Activated naive CD8-positive, alpha-beta T cell treated with anti-CD3 and anti-CD28 coated beads, Interleukin-2, amount 50 U/mL, for 24 hours (primary cell): ENCODE measurements at regions not wholly inside any gene's neighbourhood (a gene's known extent, or its start where the extent isn't known, plus 50 kb on each side); places are given as distances from the start of the nearest gene placed in this dataset.
A peak's percentile ranks its signal among the peaks of the same experiment; 100 is the strongest.

Source experiments
- ATAC-seq: fragments of 150-1000 bp; cut with Tn5 transposase; one replicate; pipeline ENCODE4 v1.10.0; 2021
- DNase-seq: peaks from one replicate; pipeline ENCODE4 v3.0.0; 2021
- H3K27ac Mint-ChIP-seq: one replicate; pipeline ENCODE4 v1.8.0; 2021; ENCODE audit warnings: mild to moderate bottlenecking, mixed read lengths
- H3K27me3 Mint-ChIP-seq: one replicate; pipeline ENCODE4 v1.8.0; 2021; ENCODE audit warnings: mixed read lengths
- H3K36me3 Mint-ChIP-seq: one replicate; pipeline ENCODE4 v1.8.0; 2021; ENCODE audit warnings: low read depth, mixed read lengths
- H3K4me1 Mint-ChIP-seq: one replicate; pipeline ENCODE4 v1.8.0; 2021; ENCODE audit warnings: mixed read lengths
- H3K4me3 Mint-ChIP-seq: one replicate; pipeline ENCODE4 v1.8.0; 2021; ENCODE audit warnings: mild to moderate bottlenecking, moderate library complexity, mixed read lengths
- H3K9me3 Mint-ChIP-seq: one replicate; pipeline ENCODE4 v1.8.0; 2021; ENCODE audit warnings: mixed read lengths

DNA sequence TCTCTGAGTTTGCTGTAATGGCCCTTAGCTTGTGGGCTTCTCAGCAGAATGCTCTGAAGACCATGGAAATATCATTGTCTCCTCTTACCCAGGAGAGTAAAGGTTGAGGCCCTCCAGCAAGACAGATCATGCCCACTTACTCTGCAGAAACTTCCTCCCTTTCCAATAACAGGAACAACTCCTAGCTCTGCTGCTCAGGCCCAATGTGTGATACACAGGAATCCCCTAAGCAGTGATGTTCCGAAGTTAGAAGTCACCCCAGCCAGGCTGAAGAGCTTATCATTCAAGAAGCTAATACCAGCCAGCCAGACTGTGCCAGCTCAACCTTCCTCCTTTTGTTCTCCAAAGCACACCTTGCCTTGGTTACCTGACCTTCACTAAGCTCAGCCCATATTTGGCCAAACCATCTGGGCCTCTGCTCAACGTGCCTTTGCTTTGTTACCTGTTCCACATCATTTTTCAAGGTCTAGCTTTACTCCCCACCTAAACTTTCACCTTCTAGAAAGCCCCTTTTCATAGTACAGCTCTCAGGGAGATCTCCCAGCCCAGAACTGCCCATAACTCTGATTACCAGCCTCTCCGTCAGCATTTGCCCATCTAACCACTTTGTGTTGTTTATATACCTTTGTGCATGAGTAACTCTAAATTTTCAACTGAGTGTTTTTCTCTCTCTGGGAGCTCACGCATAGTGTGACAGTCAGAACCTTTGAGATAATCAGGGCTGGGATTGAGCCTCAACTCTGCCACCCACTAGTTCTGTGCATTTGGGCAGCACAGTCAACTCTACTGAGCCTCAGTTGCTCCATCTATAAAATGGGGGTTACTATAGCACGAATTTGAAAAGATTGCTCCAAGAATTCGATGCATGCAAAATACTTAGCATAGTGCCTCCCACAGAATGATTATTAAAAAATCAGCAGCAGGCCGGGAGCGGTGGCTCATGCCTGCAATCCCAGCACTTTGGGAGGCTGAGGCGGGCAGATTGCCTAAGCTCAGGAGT, 107.6 kb upstream of the CPEB4 start:
- Mint-ChIP-seq H3K27ac (no peak overlapping the region), H3K27me3 (peaks cover 3% of the 10 kb centered on the region), H3K4me1 (peaks cover 20% of the 10 kb centered on the region), H3K4me3 (no peak overlapping the region), H3K36me3 (no peaks in the 10 kb centered on the region), H3K9me3 (no peaks in the 10 kb centered on the region)
- DNase-seq (no peak), ATAC-seq (no peak)

DNA sequence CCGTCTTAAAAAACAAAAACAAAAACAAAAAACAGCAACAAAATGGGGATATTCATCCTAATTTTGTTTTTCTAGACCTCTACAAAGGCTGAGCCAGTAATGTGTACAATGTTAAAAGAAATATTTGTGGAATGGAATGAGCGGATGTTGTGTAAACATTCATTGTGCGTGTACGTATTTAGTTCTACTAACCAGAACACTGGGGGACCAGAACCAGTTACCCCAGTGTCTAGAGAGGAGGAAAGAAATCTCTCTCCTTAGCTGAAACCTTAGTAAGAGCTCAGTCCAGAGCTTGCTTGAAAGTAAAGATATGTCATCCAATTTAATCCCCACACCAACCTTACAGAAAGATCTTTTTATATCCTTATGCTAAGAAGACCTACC, 106.7 kb upstream of the CPEB4 start:
- no peak overlapping the region for H3K4me3 Mint-ChIP-seq
- H3K36me3 Mint-ChIP-seq, result no peaks in the 10 kb centered on the region
- peaks cover 3% of the 10 kb centered on the region for H3K27me3 Mint-ChIP-seq
- peaks cover 22% of the 10 kb centered on the region for H3K4me1 Mint-ChIP-seq
- H3K27ac Mint-ChIP-seq, result peak overlapping the region; percentile 78
- no peak for ATAC-seq
- no peaks in the 10 kb centered on the region for H3K9me3 Mint-ChIP-seq
- no peak for DNase-seq

DNA sequence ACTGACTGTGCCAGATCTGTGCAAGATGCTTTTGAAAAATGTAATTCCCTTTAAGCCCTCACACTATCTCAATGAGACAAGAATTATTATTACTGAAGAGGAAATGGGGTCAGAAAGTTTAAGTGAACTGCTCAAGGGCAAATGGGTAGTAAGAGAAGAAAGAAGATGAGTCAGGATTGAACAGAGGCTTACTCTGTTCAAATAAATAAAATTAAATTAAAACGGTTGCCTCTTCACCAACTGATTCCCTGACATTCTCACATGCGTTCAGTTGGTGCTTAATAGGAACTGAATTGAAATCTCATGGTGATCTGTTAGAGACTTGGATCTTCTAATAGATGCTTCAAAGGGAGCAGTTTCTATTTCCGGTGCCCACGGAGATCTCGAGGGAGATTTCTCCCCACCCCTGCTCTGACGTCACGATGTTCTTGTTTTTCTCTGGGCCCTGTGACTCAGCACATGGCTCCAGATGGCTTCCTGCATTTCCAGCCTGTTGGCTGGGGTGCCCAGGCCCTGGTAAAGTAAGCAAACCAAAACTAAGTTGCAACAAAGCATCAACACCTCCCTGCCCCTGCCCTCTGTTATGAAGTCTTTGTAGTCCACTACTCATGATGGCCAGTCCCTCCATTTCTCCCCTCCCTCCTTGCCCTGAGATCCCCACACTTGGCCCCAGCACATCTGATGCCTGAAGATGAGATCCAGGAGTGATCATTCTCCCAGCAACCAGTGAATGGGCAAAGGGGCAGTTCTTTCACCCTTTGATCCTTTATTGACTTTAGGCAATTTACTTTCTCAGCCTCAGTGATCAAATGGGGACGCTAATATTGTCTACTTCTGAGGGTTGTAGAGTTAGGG, 106.1 kb upstream of the CPEB4 start:
- H3K27me3 Mint-ChIP-seq, result no peaks in the 10 kb centered on the region
- DNase-seq (peak; percentile 57), ATAC-seq (peak; percentile 53)
- peak overlapping the region; percentile 45 for H3K4me3 Mint-ChIP-seq
- H3K9me3 Mint-ChIP-seq, result no peaks in the 10 kb centered on the region
- H3K4me1 Mint-ChIP-seq, result peaks cover 28% of the 10 kb centered on the region
- H3K36me3 Mint-ChIP-seq, result no peaks in the 10 kb centered on the region
- H3K27ac Mint-ChIP-seq, result peak overlapping the region; percentile 78

DNA sequence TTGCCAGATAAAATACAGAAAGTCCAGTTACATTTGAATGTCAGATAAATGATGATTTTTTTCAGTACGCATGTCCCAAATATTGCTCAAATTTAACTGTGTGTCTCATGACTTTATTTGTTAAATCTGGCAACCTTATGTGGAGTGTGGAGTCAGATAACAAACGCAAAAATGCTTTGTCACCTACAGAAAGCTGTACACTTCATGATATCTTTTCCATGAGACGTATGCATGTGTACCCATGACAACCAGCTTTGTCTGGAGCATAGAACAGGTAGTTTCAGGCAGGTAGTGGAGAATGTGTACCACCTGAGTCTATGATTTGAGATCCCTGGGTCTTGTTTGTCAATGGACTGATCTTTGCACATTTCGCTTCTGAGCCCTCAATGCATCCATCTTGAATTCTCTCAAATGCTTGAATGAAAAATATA, 105.5 kb upstream of the CPEB4 start:
- Mint-ChIP-seq H3K36me3 (no peaks in the 10 kb centered on the region), H3K27me3 (no peaks in the 10 kb centered on the region), H3K27ac (peak overlapping the region; percentile 78), H3K4me3 (no peak overlapping the region), H3K9me3 (no peaks in the 10 kb centered on the region), H3K4me1 (peaks cover 29% of the 10 kb centered on the region)
- no peak for ATAC-seq
- no peak for DNase-seq

DNA sequence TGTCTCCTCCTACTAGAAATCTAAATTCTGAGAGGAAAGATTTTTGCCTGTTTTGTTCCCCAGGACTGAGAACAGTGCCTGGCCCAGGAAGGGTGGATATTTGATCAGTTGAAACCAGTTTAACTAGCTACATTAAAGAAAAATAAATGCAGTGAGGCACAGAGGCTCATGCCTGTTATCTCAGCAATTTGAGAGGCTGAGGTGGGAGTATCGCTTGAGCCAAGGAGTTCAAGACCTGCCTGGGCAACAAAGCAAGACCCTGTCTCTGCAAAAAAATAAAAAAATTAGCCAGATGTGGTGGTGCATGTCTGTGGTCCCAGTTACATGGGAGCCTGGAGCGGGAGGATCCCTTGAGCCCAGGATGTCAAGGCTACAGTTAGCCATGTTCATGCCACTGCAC, 104.8 kb upstream of the CPEB4 start:
- H3K27me3 Mint-ChIP-seq, result no peaks in the 10 kb centered on the region
- DNase-seq (no peak), ATAC-seq (no peak)
- no peaks in the 10 kb centered on the region for H3K36me3 Mint-ChIP-seq
- no peaks in the 10 kb centered on the region for H3K9me3 Mint-ChIP-seq
- no peak overlapping the region for H3K27ac Mint-ChIP-seq
- H3K4me3 Mint-ChIP-seq, result no peak overlapping the region
- H3K4me1 Mint-ChIP-seq, result peaks cover 27% of the 10 kb centered on the region

DNA sequence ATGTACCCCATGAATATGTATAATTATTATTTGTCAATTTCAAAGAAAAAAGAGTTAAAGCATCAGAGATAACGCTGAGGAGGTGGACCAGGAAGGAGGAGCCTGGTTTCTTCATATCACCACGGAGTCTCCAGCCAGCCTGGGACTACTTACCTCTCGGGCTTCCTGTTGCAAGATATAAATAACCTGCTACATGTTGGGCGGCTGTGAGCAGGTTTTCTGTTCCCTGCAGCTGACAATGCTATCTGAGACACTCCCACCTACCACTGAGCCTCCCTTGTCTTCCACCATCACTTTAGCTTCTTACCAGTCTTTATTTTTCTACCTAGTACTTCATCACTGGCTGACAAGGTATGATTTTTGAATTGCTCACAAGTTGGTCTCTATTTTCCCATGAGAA, 102.7 kb upstream of the CPEB4 start:
- Mint-ChIP-seq H3K4me3 (no peak overlapping the region), H3K36me3 (no peaks in the 10 kb centered on the region), H3K27me3 (no peaks in the 10 kb centered on the region), H3K4me1 (peaks cover 36% of the 10 kb centered on the region), H3K9me3 (no peaks in the 10 kb centered on the region), H3K27ac (no peak overlapping the region)
- ATAC-seq (no peak), DNase-seq (no peak)

DNA sequence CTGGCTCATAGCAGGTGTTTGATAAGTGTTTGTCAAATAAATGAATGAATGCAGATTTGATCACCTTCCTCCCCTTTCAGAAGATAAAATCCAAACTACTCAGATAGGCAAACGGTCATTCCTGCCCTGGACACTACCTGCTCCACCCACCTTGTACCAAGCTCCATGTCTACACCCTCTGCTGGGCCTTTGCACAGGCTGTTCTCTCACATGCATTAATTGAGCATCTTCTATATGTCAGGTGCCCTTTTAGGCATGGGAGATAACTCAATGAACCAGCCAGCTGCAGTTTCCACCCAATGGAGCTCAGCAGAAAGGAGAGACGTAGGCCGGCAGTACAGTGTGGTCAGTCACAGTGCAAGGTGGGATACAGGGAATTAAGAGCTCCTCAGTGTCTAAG, 102.3 kb upstream of the CPEB4 start:
- Mint-ChIP-seq H3K27me3 (no peaks in the 10 kb centered on the region), H3K9me3 (no peaks in the 10 kb centered on the region), H3K36me3 (no peaks in the 10 kb centered on the region), H3K27ac (no peak overlapping the region), H3K4me3 (no peak overlapping the region), H3K4me1 (peaks cover 36% of the 10 kb centered on the region)
- ATAC-seq, result no peak
- DNase-seq, result no peak

DNA sequence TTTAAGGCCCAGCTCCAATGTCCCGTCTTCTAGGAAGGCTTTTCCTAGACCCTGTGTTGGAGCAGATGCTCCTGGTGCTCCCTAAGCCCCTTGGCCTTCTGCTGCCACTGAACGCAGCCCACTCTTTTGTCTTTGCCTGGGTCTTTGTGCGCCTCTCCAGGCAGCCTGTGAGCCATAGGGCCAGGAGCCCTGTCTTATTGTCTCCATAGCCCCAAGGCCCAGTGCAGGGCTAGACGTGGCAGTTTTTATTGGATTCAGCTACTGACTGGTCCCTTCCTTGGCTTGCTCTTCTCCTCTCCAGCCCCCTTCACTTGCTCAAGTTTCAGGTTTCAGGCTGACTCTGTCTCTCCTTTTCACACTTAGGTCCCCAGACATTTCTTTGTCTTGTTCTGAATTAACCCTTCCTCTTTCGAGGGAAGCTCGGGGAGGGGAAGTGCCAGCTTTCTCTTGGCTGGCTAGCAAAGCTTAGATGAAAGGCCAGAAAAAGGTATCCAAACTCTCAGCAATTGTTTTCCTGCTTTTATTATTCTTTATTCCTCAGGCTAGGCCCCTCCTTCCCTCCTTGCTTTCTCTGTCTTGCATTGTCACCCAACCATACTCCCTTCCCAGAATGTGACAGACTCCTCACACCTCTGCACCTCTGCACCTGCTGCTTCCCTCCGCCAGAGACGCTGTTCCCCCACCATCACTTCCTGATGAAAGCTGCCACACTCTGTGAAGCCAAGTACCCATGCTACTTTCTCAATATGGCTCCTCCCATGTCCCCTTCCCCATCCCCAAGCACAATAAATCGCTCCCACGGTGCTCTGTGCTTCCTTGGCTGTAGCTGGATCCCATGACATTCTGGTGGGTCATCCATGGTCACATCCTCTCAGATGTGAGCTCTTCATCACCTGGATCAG, 101.6 kb upstream of the CPEB4 start:
- ATAC-seq, result no peak
- H3K4me1 Mint-ChIP-seq, result peaks cover 33% of the 10 kb centered on the region

DNA sequence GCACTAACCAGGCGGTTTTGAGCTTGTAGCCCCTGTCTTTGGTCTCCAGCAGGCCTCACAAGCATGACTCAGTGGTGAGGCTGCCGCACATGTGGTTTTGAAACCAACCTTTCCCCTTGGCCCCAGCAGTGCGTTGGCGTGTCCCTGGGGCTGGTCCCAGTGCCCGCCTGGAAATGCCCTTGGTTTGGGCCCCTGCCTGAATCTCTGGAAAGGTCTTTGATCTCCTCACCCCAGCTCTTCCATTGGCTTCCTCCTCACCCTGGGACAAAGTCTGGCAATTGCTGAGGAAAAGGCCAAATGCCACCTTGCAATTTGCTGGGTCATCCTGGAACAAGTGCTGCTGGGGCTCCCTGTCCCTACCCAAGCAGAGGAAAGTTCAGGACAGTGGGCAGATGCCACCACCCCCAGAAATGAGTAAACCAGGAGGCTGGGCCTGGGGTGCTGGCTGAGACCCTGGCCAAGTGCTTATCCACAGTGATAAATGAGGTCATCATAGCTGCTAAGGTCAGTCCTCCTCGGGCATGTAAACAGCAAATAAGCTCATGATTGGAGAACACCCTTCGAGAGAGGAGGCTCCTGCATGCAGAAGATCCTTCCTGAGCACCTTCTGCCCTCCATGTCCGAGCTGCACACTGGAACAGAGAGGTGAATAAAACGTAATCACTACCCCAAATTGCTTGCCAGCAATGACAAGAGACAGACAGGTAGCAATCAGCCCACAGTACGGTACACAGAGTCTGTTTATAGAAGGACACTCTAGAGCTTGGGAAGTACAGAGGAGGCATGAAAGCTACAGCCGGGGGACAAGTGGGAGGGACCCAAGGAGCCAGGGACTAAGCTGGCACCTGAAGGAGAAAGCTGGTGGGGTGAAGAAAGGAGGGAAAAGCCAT, 98.9 kb upstream of the CPEB4 start:
- DNase-seq (peak; percentile 27), ATAC-seq (peak; percentile 82)
- no peaks in the 10 kb centered on the region for H3K36me3 Mint-ChIP-seq
- no peak overlapping the region for H3K27ac Mint-ChIP-seq
- no peaks in the 10 kb centered on the region for H3K27me3 Mint-ChIP-seq
- no peak overlapping the region for H3K4me3 Mint-ChIP-seq
- H3K9me3 Mint-ChIP-seq, result no peaks in the 10 kb centered on the region
- peaks cover 19% of the 10 kb centered on the region for H3K4me1 Mint-ChIP-seq

More for the DNA sequence above, 101.6 kb upstream of the CPEB4 start:
- Mint-ChIP-seq H3K27me3 (no peaks in the 10 kb centered on the region), H3K36me3 (no peaks in the 10 kb centered on the region), H3K27ac (no peak overlapping the region), H3K9me3 (no peaks in the 10 kb centered on the region), H3K4me3 (no peak overlapping the region)
- DNase-seq, result no peak

DNA sequence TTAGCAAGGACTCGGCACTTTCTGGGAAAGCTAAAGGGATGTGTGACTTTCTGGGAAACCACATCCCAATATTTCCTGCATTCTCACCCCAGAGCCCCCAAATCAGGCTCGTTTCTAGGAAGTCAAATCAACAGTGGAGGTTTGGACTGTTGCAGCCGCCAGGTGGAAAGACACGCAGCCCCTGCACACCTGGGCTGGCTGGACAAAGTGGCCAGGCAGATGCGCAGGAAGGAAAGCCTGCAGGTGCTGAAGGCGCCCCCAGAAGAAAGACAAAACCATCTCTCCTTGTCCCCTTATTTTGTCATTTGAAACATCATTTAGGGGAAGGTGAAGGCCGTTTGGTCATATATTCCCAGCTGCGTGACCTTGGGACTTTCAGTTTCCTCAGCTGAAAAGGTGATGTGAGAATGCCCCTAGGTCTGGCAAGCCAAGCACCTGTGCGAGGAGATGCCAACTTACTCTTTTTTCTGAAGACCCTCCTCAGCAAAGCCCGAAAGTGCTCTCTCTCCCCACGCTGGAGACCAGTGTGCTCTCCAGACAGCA, 97.9 kb upstream of the CPEB4 start:
- H3K27me3 Mint-ChIP-seq, result no peaks in the 10 kb centered on the region
- H3K4me1 Mint-ChIP-seq, result peaks cover 19% of the 10 kb centered on the region
- ATAC-seq (no peak), DNase-seq (no peak)
- no peaks in the 10 kb centered on the region for H3K36me3 Mint-ChIP-seq
- no peak overlapping the region for H3K27ac Mint-ChIP-seq
- no peak overlapping the region for H3K4me3 Mint-ChIP-seq
- no peaks in the 10 kb centered on the region for H3K9me3 Mint-ChIP-seq

DNA sequence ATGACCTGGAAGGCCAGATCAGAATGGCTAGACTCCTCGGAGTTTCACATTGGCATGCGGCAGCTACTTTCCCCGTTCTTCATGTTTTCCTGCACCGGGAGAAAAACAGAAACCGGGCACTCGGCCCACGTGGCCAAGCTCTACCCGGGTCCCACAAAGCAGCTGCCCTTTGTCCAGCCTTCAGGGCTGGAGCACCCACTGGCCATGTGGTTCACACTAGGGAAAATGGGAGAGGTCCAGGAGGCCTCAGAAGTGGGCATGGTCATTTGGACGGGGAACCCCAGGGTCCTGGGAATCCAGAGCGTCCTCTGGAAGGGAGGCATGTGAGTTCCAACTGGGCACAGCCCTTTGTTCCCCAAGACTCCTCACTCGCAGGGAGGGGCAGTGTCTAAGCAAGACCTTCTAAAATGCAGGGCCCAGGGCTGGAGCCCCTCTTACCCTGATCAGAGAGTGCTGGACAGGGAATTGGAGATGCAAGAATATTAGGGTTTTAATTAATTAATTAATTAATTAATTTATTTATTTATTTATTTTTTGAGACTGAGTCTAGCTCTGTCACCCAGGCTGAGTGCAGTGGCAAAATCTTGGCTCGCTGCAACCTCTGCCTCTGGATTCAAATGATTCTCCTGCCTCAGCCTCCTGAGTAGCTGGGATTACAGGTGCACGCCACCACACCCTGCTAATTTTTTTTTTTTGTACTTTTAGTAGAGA, 97.2 kb upstream of the CPEB4 start:
- Mint-ChIP-seq H3K27ac (no peak overlapping the region), H3K9me3 (no peaks in the 10 kb centered on the region), H3K4me3 (no peak overlapping the region), H3K4me1 (peaks cover 19% of the 10 kb centered on the region), H3K27me3 (no peaks in the 10 kb centered on the region), H3K36me3 (no peaks in the 10 kb centered on the region)
- DNase-seq, result no peak
- no peak for ATAC-seq

DNA sequence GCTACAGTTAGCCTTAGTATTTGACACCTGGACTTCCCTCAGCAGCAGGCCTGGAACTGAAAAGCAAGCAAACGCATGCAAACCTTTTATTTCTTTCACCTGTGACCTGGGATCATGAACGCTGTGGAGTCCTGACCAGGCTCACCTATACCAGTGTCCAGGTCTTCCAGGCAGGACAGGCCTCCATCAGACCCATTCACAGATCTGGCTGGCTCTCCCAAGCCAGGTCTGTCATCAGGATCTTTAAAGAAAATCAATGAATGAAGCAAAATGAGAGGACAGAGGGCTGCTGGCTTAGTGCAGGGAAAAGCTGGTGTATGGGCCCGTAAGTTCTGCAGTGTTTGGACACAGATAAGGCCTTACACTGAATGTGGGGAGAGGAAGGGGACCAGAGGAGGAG, 96.3 kb upstream of the CPEB4 start:
- no peak for ATAC-seq
- no peak overlapping the region for H3K27ac Mint-ChIP-seq
- H3K27me3 Mint-ChIP-seq, result no peaks in the 10 kb centered on the region
- H3K4me3 Mint-ChIP-seq, result no peak overlapping the region
- no peaks in the 10 kb centered on the region for H3K36me3 Mint-ChIP-seq
- no peaks in the 10 kb centered on the region for H3K9me3 Mint-ChIP-seq
- peaks cover 12% of the 10 kb centered on the region for H3K4me1 Mint-ChIP-seq
- no peak for DNase-seq
